DMS53 (cell line): ENCODE measurements at regions not wholly inside any gene's neighbourhood (a gene's known extent, or its start where the extent isn't known, plus 50 kb on each side); places are given as distances from the start of the nearest gene placed in this dataset.

Experiments used
- DNase-seq: peaks from one replicate; lab custom pipeline; 2025; lab: John Stamatoyannopoulos, UW

- no peak for DNase-seq
Observed at GRCh38 chr5:29697278-29697677, 1496.2 kb upstream of the CDH6 start.

GRCh38 chr5:29672678-29673077 lies 1520.8 kb upstream of the CDH6 start:
- no peak for DNase-seq

GRCh38 chr5:29662876-29663275 lies 1530.6 kb upstream of the CDH6 start:
- DNase-seq, result no peak

- no peak for DNase-seq
Observed at GRCh38 chr5:29654954-29655353, 1538.5 kb upstream of the CDH6 start.

GRCh38 chr5:29649321-29649720 lies 1544.2 kb upstream of the CDH6 start:
- DNase-seq, result no peak

- DNase-seq, result no peak
Observed at GRCh38 chr5:29642601-29643000, 1550.9 kb upstream of the CDH6 start.

- no peak for DNase-seq
Observed at GRCh38 chr5:29614206-29614605, 1579.3 kb upstream of the CDH6 start.

GRCh38 chr5:29588236-29588635 lies 1605.2 kb upstream of the CDH6 start:
- no peak for DNase-seq

- no peak for DNase-seq
Observed at GRCh38 chr5:29587832-29588231, 1605.7 kb upstream of the CDH6 start.

GRCh38 chr5:29568028-29568427 lies 1625.5 kb upstream of the CDH6 start:
- no peak for DNase-seq

- DNase-seq, result no peak
Observed at GRCh38 chr5:29561564-29561963, 1631.9 kb upstream of the CDH6 start.

- DNase-seq, result no peak
Observed at GRCh38 chr5:29550523-29550922, 1643.0 kb upstream of the CDH6 start.

- no peak for DNase-seq
Observed at GRCh38 chr5:29548262-29548661, 1645.2 kb upstream of the CDH6 start.

GRCh38 chr5:29547236-29547865 lies 1646.1 kb upstream of the CDH6 start:
- no peak for DNase-seq

- no peak for DNase-seq
Observed at GRCh38 chr5:29543501-29543900, 1650.0 kb upstream of the CDH6 start.

- DNase-seq, result no peak
Observed at GRCh38 chr5:29524227-29524626, 1669.3 kb upstream of the CDH6 start.

GRCh38 chr5:29518176-29518575 lies 1675.3 kb upstream of the CDH6 start:
- DNase-seq, result peak; percentile 24

- no peak for DNase-seq
Observed at GRCh38 chr5:29516224-29516623, 1677.3 kb upstream of the CDH6 start.

GRCh38 chr5:29508131-29508530 lies 1685.4 kb upstream of the CDH6 start:
- no peak for DNase-seq

GRCh38 chr5:29504411-29504810 lies 1689.1 kb upstream of the CDH6 start:
- DNase-seq, result no peak

- DNase-seq, result no peak
Observed at GRCh38 chr5:29498860-29499259, 1694.6 kb upstream of the CDH6 start.

- no peak for DNase-seq
Observed at GRCh38 chr5:29498412-29498811, 1695.1 kb upstream of the CDH6 start.

- no peak for DNase-seq
Observed at GRCh38 chr5:29485333-29485732, 1708.2 kb upstream of the CDH6 start.

- DNase-seq, result no peak
Observed at GRCh38 chr5:29469581-29469980, 1723.9 kb upstream of the CDH6 start.

GRCh38 chr5:29462241-29462640 lies 1731.2 kb upstream of the CDH6 start:
- no peak for DNase-seq
